ENCODE measurements at regions not wholly inside any gene's neighbourhood (a gene's known extent, or its start where the extent isn't known, plus 50 kb on each side); places are given as distances from the start of the nearest gene placed in this dataset.
A peak's percentile ranks its signal among the peaks of the same experiment; 100 is the strongest.

- no peak overlapping the region for H3K27ac ChIP-seq
- TF ChIP-seq CTCF (conservative IDR thresholded peaks at IDR 0.05): no peak
These were observed 90.6 kb downstream of the SLC25A47 start for GRCh38 chr14:100413699-100414098.

- no peak for TF ChIP-seq CTCF (conservative IDR thresholded peaks at IDR 0.05)
- H3K27ac ChIP-seq: no peak overlapping the region
These were observed 92.1 kb downstream of the SLC25A47 start for GRCh38 chr14:100415226-100415625.

GRCh38 chr14:100416081-100416680 is 93.0 kb downstream of the SLC25A47 start:
- no peak for TF ChIP-seq CTCF (conservative IDR thresholded peaks at IDR 0.05)
- no peak overlapping the region for H3K27ac ChIP-seq

- no peak overlapping the region for H3K27ac ChIP-seq
- TF ChIP-seq CTCF (conservative IDR thresholded peaks at IDR 0.05): no peak
These were observed 94.1 kb downstream of the SLC25A47 start for GRCh38 chr14:100416921-100417860.

- peak overlapping the region; percentile 34; the same call in 1 of the 2 replicates for H3K27ac ChIP-seq
These were observed 96.7 kb downstream of the SLC25A47 start for GRCh38 chr14:100419856-100420255.

GRCh38 chr14:100421756-100422470 is 98.8 kb downstream of the SLC25A47 start:
- TF ChIP-seq CTCF (conservative IDR thresholded peaks at IDR 0.05): no peak
- no peak overlapping the region for H3K27ac ChIP-seq

More at GRCh38 chr14:100419856-100420255, 96.7 kb downstream of the SLC25A47 start:
- TF ChIP-seq CTCF (conservative IDR thresholded peaks at IDR 0.05): 0 out of 2 replicates have a peak, but pooled peaks have one; percentile 12
